Activated CD8-positive, alpha-beta T cell treated with anti-CD3 and anti-CD28 coated beads for 36 hours (primary cell): ENCODE measurements at regions not wholly inside any gene's neighbourhood (a gene's known extent, or its start where the extent isn't known, plus 50 kb on each side); places are given as distances from the start of the nearest gene placed in this dataset.

Source experiments
- ATAC-seq: fragments of 200-7000 bp; cut with Tn5 transposase; one replicate; pipeline ENCODE4 v1.10.0; 2021; ENCODE audit warnings: mild to moderate bottlenecking, moderate library complexity
- CTCF ChIA-PET: fragments of 350-600 bp; sonication (Branson Sonifier 250); formaldehyde crosslinking; loops from one replicate; lab custom pipeline; 2021; ENCODE audit warnings: antibody characterized with exemption; lab: Charles Lee
- POLR2A ChIA-PET: fragments of 350-600 bp; sonication (Branson Sonifier 250); formaldehyde crosslinking; loops from one replicate; lab custom pipeline; 2021; ENCODE audit warnings: antibody characterized with exemption; lab: Charles Lee
- DNase-seq: peaks from one replicate; pipeline ENCODE4 v3.0.0-alpha.2; 2020
- H3K27ac Mint-ChIP-seq: one replicate; pipeline ENCODE4 v1.8.0; 2021; ENCODE audit warnings: mild to moderate bottlenecking, mixed read lengths
- H3K27me3 Mint-ChIP-seq: one replicate; pipeline ENCODE4 v1.8.0; 2021; ENCODE audit warnings: mixed read lengths
- H3K36me3 Mint-ChIP-seq: one replicate; pipeline ENCODE4 v1.8.0; 2021; ENCODE audit warnings: low read depth, mixed read lengths
- H3K4me1 Mint-ChIP-seq: one replicate; pipeline ENCODE4 v1.8.0; 2021; ENCODE audit warnings: low read depth, mixed read lengths
- H3K4me3 Mint-ChIP-seq: one replicate; pipeline ENCODE4 v1.8.0; 2021; ENCODE audit warnings: mild to moderate bottlenecking, moderate library complexity, mixed read lengths
- H3K9me3 Mint-ChIP-seq: one replicate; pipeline ENCODE4 v1.8.0; 2021; ENCODE audit warnings: mixed read lengths
- CTCF ChIP-seq: fragments of 200-600 bp; IDR thresholded peaks from one replicate; pipeline ENCODE4 v1.8.0; 2022; ENCODE audit warnings: antibody characterized with exemption, mild to moderate bottlenecking
- intact Hi-C: fragments of 100-400 bp; cut with micrococcal nuclease; formaldehyde crosslinking; loops from one replicate; pipeline ENCODE4 v1.10.0; 2022

GRCh38 chr21:39124681-39125251, 58.5 kb downstream of the PSMG1 start:
- H3K4me1 Mint-ChIP-seq: no peaks in the 10 kb centered on the region
- no peak overlapping the region for H3K27ac Mint-ChIP-seq
- no peak overlapping the region for H3K4me3 Mint-ChIP-seq
- no peaks in the 10 kb centered on the region for H3K27me3 Mint-ChIP-seq
- DNase-seq (no peak), ATAC-seq (no peak)
- peaks cover 5% of the 10 kb centered on the region for H3K9me3 Mint-ChIP-seq
- CTCF ChIA-PET: no interaction called here
- no peak for TF ChIP-seq CTCF
- no peaks in the 10 kb centered on the region for H3K36me3 Mint-ChIP-seq
- intact Hi-C loops: no loop called here
- POLR2A ChIA-PET: no interaction called here

GRCh38 chr21:39123375-39123774, 59.9 kb downstream of the PSMG1 start:
- Mint-ChIP-seq H3K27ac (no peak overlapping the region), H3K36me3 (no peaks in the 10 kb centered on the region)

GRCh38 chr21:39121600-39122355, 61.5 kb downstream of the PSMG1 start:
- ChIA-PET CTCF (no interaction called here), POLR2A (interaction anchor here (0.6 kb wide), 1 partner anchor 410 kb away, joined by 3 read pairs; no protein-coding TSS in a partner anchor)
- no peak for ATAC-seq
- intact Hi-C loops: no loop called here
- no peak for DNase-seq
- Mint-ChIP-seq H3K27me3 (no peaks in the 10 kb centered on the region), H3K27ac (no peak overlapping the region), H3K36me3 (no peaks in the 10 kb centered on the region), H3K4me1 (no peaks in the 10 kb centered on the region), H3K4me3 (no peak overlapping the region), H3K9me3 (peaks cover 5% of the 10 kb centered on the region)
- no peak for TF ChIP-seq CTCF

More at GRCh38 chr21:39123375-39123774, 59.9 kb downstream of the PSMG1 start:
- H3K27me3 Mint-ChIP-seq: no peaks in the 10 kb centered on the region
- no peaks in the 10 kb centered on the region for H3K4me1 Mint-ChIP-seq
- ChIA-PET CTCF (interaction anchor here (1.5 kb wide), 1 partner anchor 10 kb away, joined by 3 read pairs; no protein-coding TSS in a partner anchor), POLR2A (interaction anchor here (0.7 kb wide), 1 partner anchor 46 kb away, joined by 3 read pairs; no protein-coding TSS in a partner anchor)
- no peak for ATAC-seq
- H3K4me3 Mint-ChIP-seq: no peak overlapping the region
- no peak for DNase-seq
- intact Hi-C loops: no loop called here
- TF ChIP-seq CTCF: no peak
- peaks cover 5% of the 10 kb centered on the region for H3K9me3 Mint-ChIP-seq

- H3K4me3 Mint-ChIP-seq: no peak overlapping the region
- intact Hi-C loops: no loop called here
- no peaks in the 10 kb centered on the region for H3K4me1 Mint-ChIP-seq
- ChIA-PET POLR2A (no interaction called here), CTCF (no interaction called here)
- H3K27ac Mint-ChIP-seq: no peak overlapping the region
- H3K9me3 Mint-ChIP-seq: peaks cover 5% of the 10 kb centered on the region
- no peaks in the 10 kb centered on the region for H3K27me3 Mint-ChIP-seq
- DNase-seq: no peak
- no peak for ATAC-seq
- H3K36me3 Mint-ChIP-seq: no peaks in the 10 kb centered on the region
- no peak for TF ChIP-seq CTCF
Observed at GRCh38 chr21:39120876-39121599, 62.2 kb downstream of the PSMG1 start.
